ENCODE measurements at regions not wholly inside any gene's neighbourhood (a gene's known extent, or its start where the extent isn't known, plus 50 kb on each side); places are given as distances from the start of the nearest gene placed in this dataset.

DNA sequence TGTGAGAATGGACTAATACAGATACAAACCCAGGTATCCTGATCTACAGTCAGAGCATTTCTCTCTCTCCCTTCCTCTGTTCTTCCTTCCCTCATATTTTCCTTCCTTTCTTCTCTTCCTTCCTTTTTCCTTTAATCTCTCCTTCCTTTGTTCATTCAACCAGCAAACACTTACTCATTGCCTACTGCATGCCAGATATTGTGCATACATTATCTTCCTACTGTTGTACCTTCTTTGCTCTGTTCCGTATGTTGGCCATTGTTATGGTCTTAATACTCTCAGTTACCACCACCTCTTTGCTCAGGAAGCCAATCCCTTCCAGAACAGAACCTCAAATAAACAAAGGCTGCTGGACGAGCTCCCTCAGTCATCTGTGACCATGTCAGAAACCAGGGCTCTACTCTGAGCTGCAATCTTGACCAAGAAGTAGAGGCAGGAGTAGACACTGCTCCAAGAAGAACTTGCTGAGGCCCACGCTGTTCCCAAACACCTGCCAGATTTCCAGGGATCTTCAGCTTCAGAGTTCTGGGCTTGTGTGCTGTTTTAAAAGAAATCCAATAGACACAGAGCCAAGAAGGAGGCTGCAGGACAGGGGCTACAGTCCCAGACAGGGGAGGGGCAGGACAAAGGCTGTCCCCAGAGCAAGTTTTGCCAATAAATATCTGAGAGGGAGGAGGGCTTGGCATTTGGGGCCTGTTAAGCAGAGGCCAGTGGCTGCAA is 526.7 kb upstream of the TBX3 start:
- Mint-ChIP-seq H3K9me3 (peaks cover 6% of the 10 kb centered on the region), H3K27me3 (no peaks in the 10 kb centered on the region), H3K4me3 (no peak overlapping the region), H3K36me3 (ENCODE audit: low read depth) (no peaks in the 10 kb centered on the region), H3K4me1 (no peaks in the 10 kb centered on the region), H3K27ac (no peak overlapping the region)
- ATAC-seq (ENCODE audit: low read depth) (no peak), DNase-seq (no peak)
- intact Hi-C loops (cut with micrococcal nuclease): no loop called here
- ChIA-PET POLR2A (no interaction called here), CTCF (no interaction called here)
- TF ChIP-seq, protein P1, sequence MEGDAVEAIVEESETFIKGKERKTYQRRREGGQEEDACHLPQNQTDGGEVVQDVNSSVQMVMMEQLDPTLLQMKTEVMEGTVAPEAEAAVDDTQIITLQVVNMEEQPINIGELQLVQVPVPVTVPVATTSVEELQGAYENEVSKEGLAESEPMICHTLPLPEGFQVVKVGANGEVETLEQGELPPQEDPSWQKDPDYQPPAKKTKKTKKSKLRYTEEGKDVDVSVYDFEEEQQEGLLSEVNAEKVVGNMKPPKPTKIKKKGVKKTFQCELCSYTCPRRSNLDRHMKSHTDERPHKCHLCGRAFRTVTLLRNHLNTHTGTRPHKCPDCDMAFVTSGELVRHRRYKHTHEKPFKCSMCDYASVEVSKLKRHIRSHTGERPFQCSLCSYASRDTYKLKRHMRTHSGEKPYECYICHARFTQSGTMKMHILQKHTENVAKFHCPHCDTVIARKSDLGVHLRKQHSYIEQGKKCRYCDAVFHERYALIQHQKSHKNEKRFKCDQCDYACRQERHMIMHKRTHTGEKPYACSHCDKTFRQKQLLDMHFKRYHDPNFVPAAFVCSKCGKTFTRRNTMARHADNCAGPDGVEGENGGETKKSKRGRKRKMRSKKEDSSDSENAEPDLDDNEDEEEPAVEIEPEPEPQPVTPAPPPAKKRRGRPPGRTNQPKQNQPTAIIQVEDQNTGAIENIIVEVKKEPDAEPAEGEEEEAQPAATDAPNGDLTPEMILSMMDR (IDR thresholded peaks at IDR 0.05): no peak

- DNase-seq (no peak), ATAC-seq (ENCODE audit: low read depth) (no peak)
- intact Hi-C loops (cut with micrococcal nuclease): no loop called here
- Mint-ChIP-seq H3K27ac (no peak overlapping the region), H3K36me3 (ENCODE audit: low read depth) (no peaks in the 10 kb centered on the region), H3K4me3 (no peak overlapping the region), H3K9me3 (peaks cover 6% of the 10 kb centered on the region), H3K4me1 (no peaks in the 10 kb centered on the region), H3K27me3 (no peaks in the 10 kb centered on the region)
- ChIA-PET CTCF (no interaction called here), POLR2A (no interaction called here)
- TF ChIP-seq, protein P1 (IDR thresholded peaks at IDR 0.05): no peak
These were observed 525.3 kb upstream of the TBX3 start for GRCh38 chr12:115209230-115209629.

DNA sequence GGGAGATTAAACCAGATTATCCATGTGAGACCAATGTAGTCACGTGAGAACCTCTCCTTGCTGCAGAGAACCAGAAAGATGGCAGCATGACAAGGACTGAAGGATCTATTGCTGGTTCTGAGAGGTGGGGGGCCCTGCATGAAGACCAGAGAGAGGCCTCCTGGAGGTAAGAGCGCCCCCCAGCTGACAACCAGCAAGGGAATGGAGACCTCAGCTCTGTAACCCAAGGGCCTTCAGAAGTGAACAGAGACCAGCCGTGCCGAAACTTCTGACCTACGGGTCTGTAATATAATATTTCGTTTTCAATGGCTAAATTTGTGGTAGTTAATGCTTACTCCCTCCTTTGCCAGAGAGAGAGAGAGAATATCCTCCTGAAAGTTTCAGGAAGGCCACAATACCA is 524.1 kb upstream of the TBX3 start:
- Mint-ChIP-seq H3K27me3 (no peaks in the 10 kb centered on the region), H3K4me3 (no peak overlapping the region), H3K9me3 (peaks cover 6% of the 10 kb centered on the region), H3K36me3 (ENCODE audit: low read depth) (no peaks in the 10 kb centered on the region), H3K27ac (no peak overlapping the region), H3K4me1 (no peaks in the 10 kb centered on the region)
- POLR2A ChIA-PET: no interaction called here
- ATAC-seq (ENCODE audit: low read depth) (no peak), DNase-seq (no peak)
- CTCF ChIA-PET: interaction anchor here (1.2 kb wide), 1 partner anchor 13 kb away, joined by 3 read pairs; no protein-coding TSS in a partner anchor
- intact Hi-C loops (cut with micrococcal nuclease): no loop called here
- TF ChIP-seq, protein P1 (IDR thresholded peaks at IDR 0.05): no peak

DNA sequence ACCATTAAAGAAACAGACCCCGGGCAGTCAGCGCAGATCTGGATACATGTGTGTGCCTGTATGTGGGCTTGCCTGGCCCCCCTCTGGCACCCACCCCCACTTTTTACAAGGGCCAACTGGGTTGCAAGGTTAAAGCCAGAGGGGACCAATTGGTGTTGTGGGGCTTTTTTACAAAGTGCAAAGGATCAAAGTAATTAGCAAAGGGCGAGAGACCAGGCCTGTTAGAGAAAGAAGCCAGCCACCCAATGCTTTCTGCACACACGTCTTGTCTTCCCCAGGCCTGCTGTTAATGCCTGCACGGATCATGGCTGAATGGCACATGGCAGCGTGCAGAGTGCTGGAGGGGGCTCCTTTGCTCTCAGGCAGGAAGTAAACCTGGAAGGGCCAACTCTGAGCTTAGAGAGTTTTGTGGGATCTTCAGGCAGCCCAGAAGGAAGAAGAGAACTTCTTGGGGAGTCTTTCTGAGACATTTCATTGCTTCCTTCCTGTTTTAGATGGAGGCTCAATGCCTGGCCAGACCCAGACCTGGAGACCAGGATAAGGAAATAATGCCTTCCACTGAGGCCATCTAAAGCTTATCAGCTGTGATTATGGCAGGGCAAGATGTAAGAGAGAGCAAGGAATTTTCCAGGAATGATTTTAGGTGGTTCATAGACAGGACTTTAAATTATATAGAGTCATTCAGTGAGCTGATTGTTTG is 523.4 kb upstream of the TBX3 start:
- H3K36me3 Mint-ChIP-seq (ENCODE audit: low read depth): no peaks in the 10 kb centered on the region
- intact Hi-C loops (cut with micrococcal nuclease): no loop called here
- H3K27ac Mint-ChIP-seq: no peak overlapping the region
- H3K9me3 Mint-ChIP-seq: peaks cover 4% of the 10 kb centered on the region
- no peaks in the 10 kb centered on the region for H3K4me1 Mint-ChIP-seq
- H3K27me3 Mint-ChIP-seq: no peaks in the 10 kb centered on the region
- DNase-seq (no peak), ATAC-seq (ENCODE audit: low read depth) (no peak)
- ChIA-PET CTCF (interaction anchor here (1.2 kb wide), 1 partner anchor 12 kb away, joined by 3 read pairs; no protein-coding TSS in a partner anchor), POLR2A (no interaction called here)
- TF ChIP-seq, protein P1 (IDR thresholded peaks at IDR 0.05): no peak
- no peak overlapping the region for H3K4me3 Mint-ChIP-seq

- DNase-seq (no peak), ATAC-seq (ENCODE audit: low read depth) (no peak)
- CTCF ChIA-PET: no interaction called here
- TF ChIP-seq, protein P1 (IDR thresholded peaks at IDR 0.05): no peak
- peaks cover 3% of the 10 kb centered on the region for H3K9me3 Mint-ChIP-seq
- H3K4me1 Mint-ChIP-seq: no peaks in the 10 kb centered on the region
- POLR2A ChIA-PET: no interaction called here
- no peak overlapping the region for H3K4me3 Mint-ChIP-seq
- H3K27me3 Mint-ChIP-seq: no peaks in the 10 kb centered on the region
- intact Hi-C loops (cut with micrococcal nuclease): no loop called here
- H3K27ac Mint-ChIP-seq: no peak overlapping the region
- no peaks in the 10 kb centered on the region for H3K36me3 Mint-ChIP-seq (ENCODE audit: low read depth)
These were observed 522.8 kb upstream of the TBX3 start for GRCh38 chr12:115206801-115207200.

Data from activated B cell treated with CpG ODN at 0.5 μM for 24 hours (primary cell).